HG02943 (cell line): ENCODE measurements at regions not wholly inside any gene's neighbourhood (a gene's known extent, or its start where the extent isn't known, plus 50 kb on each side); places are given as distances from the start of the nearest gene placed in this dataset.

Experiments used
- ATAC-seq: cut with Tn5 transposase; IDR thresholded peaks from one replicate; pipeline ENCODE4 v1.9.1; 2021; ENCODE audit warnings: mild to moderate bottlenecking, low read depth, moderate library complexity; ENCODE audit not compliant: unreplicated experiment

DNA sequence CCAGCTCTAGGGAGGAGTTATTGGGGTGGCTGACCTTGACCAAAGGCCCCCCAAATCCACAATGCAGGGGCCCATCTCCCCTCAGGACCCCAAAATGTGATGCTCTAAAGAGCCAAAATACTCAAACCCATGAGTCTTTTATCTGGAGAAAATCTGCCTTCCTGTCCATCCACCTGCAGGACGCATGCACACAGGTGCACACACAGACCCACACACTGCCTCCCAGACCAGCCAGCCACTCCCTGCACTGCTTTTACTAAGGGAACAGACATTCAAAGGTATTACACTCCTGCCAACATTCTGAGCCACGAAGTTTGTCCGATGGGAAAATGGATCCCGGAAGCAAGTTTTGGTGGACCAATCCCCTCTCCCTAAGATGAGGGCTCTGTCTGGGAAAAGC, 76.1 kb upstream of the CDH5 start:
- no peak for ATAC-seq

DNA sequence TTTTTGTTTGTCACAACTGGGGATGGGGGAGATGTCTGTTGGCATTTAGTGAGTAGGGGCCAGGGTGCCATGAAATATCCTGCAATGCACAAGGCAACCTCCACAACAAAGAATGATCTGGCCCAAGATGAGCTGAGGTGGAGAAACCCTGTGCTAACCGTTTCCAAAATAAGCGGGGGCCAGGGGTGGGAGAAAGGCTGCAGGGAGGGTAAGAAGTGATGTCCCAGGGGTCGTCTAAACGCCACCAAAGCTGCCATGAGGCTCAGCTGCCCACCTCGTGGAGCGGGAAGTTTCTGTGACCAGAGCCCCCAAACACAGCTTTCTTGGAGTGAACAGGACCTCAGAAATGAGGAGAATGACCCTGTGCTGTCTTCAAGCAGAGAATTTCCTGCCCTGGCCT, 76.5 kb upstream of the CDH5 start:
- ATAC-seq, result no peak

DNA sequence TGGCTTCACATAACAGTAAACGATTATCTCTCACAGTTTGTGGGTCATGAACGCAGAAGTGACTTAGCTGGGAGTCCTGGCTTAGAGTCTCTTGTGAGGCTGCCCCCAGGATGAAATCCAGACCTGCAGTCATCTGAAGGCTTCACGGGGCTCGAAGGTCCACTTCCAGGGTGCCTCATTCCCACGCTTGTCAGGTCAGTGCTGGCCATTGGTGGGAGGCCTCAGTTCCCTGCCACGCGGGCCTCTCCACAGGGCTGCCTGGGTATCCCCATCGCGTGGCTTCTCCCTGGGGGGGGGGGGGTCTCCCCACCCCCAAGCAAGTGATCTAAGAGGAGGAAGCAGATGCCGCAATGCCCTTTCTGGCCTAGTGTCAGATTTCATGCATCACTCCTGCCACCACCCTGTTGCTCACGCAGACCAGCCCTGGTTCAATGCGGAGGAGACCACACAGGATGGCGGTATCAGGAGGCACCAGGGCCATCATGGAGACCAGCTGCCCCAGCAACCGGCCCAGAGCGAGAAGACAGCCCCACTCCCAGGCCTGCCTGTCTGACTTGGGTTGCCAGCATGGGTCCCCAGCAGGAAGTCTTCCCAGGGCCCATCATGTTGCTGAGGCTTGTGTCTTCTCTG, 77.3 kb upstream of the CDH5 start:
- ATAC-seq, result no peak

DNA sequence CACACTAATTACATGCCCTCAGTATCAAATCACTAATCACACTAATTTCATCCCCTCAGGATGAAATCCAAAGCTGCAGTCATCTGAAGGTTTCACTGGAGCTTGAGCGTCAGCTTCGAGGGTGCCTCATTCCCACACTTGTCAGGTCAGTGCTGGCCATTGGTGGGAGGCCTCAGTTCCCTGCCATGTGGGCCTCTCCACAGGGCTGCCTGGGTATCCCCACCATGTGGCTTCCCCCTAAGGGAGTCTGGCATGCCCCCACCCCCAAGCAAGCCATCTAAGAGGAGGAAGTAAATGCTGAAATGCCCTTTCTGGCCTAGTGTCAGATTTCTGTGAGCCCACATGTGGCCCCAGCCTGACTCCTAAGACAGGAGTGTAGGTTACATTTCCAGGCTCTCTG, 78.6 kb upstream of the CDH5 start:
- ATAC-seq, result no peak

DNA sequence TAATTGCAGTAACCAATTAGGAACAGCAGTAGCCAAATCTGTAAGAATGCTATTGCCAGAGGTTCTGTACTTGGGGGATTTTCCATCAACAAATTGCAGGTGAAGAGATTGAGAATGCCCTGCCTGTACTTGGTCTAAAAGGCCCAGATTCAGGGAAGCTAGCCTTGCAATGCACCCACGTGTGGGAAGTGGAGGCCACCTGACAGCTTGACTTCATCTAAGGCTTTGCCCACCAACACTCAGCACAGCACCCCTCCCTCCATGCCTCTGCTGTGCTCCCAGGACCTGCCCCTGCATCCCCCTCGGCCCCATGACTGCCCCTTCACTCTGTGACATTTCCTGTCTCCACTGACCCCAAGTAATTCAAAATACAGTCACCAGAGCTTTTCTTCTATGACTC, 79.1 kb upstream of the CDH5 start:
- no peak for ATAC-seq

DNA sequence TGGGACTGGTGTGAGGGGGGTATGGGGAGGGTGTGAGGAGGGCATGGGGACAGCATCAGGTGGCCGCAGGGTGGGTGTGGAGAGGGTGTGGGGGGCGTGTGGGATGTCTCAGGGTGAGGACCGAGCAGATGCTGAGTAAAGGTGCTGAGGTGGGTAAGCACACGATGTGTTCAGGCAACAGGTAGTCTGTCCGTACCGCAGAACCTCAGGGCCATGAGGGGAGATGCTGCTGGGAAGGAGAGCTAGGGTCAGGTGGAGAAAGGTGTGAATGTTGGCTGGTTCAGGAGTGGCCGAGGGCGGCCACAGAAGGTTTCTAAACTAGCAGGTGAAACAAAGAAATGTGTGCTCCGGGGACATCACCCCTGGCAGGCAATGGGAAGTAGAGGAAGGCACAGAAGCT, 80.0 kb upstream of the CDH5 start:
- ATAC-seq, result no peak

DNA sequence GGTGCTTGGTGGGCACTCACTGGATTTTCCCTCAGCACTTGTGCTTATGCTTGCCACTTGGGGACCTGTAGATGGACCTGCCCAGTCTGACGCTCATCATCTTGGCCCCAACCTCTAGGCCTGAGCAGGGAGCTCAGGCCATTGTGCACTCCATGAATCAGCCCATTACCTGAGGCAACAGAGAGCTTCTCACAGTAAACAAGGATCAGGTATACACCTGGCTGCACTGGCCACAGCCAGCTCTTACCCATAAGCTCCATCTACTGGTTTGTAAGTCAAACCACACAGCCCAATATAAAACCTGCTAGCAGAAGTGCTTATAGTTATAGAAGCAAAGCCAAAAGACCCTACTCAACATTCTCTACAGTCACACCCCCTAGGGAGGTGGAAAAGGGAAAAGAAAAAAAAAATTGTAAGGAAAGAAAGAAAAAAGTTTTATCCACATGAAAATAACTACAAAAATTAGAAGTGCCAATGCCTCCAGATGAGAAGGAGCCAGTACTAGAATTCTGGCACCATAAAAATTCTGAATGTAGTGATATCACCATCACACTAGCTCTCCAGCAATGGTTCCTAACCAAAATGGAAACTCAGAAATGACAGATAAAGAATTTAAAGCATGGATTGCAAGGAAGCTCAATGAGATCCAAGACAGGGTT, 87.8 kb upstream of the CDH5 start:
- no peak for ATAC-seq

DNA sequence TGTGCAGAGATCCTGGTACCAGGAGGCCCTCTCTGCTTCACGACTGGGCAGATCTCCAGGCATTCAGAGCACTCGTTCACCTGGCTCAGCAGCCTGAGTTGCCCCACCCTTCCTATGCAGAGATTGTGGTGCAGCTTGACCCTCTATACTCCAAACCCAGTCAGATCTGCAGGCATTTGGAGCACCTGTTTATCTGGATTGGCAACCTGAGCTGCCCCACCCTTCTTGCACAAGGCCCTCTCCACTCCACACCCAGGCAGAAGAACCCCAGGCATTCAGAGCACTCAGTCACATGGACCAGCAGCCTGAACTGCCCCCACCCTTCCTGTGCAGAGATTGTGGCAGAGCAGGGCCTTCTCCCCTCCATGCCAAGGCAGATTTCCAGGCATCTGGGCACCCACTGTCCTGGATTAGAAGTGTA, 88.4 kb upstream of the CDH5 start:
- ATAC-seq, result no peak

DNA sequence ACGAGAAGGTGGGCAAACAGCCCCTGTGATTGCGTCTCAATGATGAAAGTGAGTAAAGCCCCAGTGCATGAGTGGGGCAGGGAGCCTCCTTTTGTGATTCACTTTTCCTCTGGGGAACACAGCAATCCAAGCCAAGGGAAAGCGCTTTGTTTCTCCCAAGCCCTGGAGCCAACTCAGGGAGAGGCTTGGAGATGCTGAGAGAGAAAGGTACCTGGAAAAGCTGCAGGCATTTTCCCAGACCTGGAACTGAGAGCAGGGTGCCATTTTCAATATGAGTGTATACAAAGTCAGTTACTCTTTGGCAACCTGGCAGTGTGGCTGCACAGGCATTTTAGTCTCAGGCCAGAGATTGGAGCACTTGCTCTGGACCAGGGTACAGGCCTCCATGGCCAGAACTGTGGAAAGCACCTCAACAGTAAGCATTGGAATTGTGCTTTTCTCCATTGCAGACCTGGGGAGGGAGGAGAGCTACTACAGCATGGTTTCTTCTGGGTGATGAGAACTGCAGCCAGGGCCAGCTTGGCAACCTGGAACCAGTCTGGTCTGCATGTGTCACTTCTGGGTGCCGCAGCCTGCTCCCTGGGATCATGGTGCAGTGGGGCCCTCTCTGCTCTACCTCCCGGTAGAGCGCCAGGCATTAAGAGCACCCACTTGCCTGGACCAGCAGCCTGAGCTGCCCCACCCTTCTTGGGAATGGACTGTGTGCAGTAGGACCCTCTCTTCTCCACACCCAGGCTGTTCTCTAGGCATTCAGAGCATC, 89.0 kb upstream of the CDH5 start:
- ATAC-seq, result no peak

DNA sequence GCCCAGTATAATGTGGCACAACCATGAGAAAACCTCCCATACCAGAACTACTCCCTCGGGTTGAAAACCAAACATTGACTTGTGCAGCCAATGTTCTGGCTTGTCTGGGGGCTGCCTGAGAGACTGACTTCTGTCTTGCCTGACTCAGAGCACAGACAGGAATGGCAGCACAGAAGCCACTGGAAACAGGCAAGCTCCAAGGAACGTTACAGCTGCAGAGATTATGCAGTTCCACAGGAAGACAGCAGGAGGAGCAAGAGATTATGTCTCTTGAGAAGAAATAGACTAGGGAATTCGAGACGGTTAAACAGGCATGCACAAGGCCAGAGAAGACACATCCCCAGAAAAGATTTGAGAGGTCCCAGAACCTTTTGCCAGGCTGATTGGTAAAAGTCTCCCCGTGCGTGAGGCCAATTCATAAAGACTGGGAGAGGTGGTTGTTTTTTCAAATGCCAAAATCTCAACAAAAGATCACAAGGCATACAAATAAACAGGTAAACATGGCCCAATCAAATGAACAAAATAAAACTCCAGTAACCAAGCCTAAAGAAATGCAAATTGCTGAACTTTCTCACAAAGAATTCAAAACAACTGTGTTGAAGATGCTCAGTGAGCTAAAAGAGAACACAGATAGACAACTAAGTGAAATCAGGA, 90.6 kb upstream of the CDH5 start:
- ATAC-seq, result no peak

DNA sequence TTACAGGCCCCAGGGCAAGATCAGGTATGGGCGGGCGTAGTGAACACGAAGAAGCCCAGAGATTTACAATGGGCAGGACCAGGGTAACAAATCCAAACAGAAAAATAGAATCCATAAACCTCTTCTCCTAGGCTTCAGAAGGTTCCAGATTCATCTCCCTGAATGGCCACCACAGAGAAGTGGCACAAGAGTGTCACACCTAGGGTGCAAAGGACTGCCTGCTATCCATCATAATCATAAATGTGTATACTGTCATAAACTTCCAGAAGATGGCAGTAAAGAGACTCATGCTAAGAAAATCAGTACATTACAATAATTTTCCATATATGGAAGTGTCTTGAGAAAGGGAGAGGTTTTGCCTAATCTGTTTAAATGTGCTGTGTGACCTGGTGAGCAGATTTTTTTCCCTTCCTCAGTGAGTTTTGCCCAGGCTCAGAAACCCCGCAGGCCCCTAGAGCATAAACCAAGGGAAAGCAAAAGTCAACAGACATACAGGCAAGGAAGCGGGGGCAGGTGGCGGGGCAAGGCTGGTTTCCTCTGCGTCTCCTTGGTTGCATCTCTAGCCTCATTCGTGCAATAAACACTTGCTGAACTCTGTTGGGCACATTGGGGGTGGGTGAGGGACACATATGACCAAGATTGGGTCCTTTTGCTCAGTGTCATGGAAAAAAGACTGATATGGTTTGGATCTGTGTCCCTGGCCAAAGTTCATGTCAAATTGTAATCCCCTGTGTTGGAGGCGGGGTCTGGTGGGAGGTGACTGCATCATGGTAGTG, 92.0 kb upstream of the CDH5 start:
- ATAC-seq, result no peak

DNA sequence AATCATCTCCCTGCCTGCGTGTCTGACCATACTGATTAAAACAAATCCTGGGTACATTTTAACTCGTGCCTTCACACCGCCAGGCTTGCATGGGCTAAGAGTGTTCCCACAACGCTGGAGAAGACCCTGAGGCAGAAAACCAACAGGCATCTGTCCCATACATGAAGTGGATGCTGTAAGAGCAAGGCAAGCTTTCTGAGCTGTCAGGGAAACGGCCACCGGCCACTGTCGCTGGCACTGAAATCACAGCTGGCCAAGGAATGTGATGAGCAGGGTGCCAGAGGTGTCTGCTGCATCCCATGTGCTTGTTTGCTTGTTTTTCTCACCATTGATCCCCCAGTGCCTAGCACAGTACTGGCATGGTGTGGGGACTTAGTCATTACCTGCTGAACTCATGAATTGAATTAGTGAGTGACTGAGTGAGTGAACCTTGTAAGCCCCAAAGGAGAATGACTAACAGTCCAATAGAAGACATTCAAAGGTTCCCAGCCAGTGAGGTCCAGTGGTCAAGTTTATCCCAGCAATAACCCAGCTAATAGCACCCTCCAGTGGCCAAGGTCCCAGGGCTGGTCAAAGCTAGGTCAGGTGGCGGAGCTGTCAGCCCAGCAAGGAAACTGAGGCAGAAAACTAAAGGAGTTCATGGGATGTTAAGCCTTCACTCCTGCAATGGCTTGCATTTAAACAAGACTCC, 92.7 kb upstream of the CDH5 start:
- no peak for ATAC-seq

DNA sequence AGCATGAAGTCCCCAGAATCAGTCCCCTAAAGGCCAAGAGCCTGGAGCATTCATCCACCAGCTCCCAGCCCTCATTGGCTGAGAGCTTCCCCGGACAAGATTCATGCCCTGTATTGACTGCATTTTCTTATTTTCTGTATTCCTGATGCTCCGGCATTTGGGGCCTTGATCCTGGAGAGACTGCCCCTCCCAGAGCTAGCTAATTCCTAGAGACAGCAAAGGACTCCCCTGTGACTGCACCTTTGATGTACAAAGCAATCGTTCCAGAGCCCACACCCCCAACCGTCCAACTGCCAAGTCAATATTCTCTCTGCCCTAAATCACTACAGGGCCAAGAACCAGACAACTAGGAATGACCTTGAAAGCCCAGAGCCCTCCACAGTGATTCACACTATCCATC, 93.4 kb upstream of the CDH5 start:
- ATAC-seq, result no peak

DNA sequence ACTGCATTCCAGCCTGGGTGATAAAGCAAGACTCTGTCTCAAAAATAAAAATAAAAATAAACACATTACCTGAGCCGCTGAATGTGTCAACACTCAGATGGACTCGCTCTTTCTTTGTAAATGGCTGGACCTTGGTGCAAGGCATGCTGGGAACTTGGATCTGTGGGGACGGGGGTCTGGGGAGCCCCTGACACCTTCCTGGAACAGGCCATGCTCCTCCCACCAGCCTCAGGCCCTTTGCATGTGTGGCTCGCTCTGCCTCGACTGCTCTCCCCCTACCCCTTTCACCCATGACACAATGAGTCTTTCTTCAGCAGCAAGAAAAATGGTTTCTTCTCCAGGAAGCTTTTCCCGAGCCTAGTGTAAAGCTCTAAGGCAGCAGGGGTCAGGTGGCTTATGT, 94.0 kb upstream of the CDH5 start:
- ATAC-seq, result no peak

DNA sequence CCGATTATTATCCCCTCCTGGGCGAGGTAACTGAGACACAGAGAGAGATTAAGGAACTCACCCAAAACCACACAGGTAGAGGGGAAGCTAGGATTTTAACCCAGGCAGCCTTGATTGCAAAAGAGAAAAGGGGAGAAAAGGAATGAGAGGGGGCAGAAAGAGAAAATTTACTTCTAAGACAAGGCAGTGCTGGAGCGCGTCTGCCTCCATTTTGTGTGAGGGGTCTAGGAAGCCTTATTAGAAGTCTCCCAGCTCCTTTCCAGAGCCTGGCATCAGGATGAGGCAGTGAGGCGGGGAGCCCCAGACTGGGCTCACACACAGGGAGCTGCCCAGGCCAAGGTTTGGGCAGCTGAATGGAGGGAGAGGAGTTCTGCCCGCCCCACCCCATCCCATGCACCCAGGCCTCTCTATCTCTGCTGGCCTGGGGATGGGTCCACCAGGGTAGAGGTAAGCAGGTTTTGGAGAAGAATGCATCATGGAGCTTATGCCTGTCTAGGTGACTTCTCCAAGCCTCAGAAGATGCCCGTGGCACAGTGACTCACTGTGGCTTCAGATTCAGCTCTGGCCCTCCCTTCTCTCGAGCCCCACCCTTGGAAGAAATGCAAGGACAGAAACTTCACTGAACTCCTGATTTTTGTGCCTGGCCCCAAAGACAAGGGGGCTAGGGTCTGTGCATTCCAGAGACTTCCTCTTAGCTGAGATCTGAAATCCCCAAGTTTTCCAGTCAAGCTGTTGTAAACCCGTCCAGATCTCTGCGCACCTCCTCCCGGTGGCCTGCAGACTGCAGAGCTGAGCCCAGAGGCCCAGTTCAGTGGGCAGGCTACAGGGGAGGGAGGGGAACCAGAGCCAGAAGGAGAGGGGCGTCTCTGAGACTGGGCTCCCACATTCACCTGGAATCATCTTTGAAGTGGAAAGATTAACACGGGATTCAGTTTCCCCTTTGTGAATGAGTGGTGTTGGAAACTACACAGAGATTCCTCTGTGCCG, 95.1 kb upstream of the CDH5 start:
- ATAC-seq, result no peak

DNA sequence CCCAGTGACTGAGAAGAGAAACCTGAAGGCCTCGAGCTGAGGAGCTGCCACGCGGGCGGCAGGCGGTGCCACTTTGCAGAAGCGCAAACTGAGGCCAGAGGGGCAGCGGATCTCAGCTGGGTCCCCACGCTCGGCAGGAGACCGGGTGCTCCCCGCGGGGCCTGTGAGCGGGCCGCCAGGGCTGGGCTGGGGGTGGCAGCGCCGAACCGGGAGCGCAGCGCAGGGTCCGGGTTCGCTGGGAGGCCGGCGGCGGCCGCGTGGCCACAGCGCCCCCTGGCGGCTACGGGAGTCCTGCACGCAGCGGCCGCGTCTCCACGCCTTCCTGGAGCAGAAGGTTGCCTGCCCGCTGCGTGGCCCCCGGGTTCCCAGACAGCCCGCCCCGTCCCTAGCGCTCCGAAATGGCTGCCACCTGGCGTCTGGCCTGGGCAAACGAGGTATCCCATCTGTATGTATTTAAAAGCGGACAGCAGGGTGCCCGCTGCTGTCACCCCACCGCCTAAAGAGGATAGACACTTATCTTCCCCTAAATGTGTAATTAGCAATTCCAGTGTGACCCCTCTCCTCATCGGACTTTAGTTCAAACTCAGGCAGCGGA, 96.1 kb upstream of the CDH5 start:
- ATAC-seq, result no peak

DNA sequence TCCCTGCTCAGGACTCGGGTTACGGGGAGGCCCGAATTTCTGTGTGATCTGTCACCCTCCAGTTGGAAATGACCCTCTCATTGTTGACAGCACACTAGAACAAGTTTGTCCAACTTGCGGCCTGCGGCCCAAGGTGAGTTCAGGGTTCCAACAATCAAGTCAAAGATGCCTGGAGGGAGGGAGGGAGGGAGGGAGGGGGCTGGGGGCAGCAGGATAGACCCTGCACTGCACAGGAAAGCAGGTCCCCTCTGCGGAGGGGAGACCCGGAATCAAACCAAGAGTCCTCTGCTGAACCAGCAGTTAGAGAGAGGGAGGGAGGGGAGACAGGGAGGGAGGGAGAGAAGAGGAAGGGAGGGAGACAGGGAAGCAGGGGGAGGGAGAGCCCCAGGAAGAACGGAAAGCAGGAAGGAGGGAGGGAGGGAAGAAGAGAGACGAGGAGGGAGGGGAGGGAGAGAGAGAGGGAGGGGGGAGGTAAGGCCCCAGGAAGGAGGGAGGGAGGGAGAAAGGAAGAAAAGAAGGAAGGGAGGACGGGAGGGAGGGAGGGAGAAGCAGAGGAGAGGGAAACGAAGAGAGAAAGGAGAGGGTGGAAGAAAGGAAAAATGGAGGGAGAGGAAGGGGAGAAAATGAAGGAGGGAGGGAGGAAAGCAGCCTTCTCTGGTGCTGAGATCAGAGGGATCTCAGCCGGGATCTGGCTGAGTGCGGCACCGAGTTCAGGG, 96.7 kb upstream of the CDH5 start:
- no peak for ATAC-seq
